ENCODE measurements at regions not wholly inside any gene's neighbourhood (a gene's known extent, or its start where the extent isn't known, plus 50 kb on each side); places are given as distances from the start of the nearest gene placed in this dataset.

- H3K4me3 Mint-ChIP-seq: no peak overlapping the region
Measured at GRCh38 chr5:96049398-96050272, 88.0 kb upstream of the ELL2 start.

GRCh38 chr5:96048763-96049162, 87.1 kb upstream of the ELL2 start:
- no peak for DNase-seq
- no peaks in the 10 kb centered on the region for H3K36me3 Mint-ChIP-seq (ENCODE audit: low read depth)
- H3K27ac Mint-ChIP-seq: no peak overlapping the region
- ATAC-seq: no peak
- H3K27me3 Mint-ChIP-seq: no peaks in the 10 kb centered on the region
- H3K4me3 Mint-ChIP-seq: no peak overlapping the region
- H3K4me1 Mint-ChIP-seq: no peaks in the 10 kb centered on the region
- no peaks in the 10 kb centered on the region for H3K9me3 ChIP-seq (ENCODE audit: control insufficient read depth, low read length, poor library complexity, severe bottlenecking)

More at GRCh38 chr5:96049398-96050272, 88.0 kb upstream of the ELL2 start:
- H3K27me3 Mint-ChIP-seq: peaks cover under 1% of the 10 kb centered on the region
- H3K9me3 ChIP-seq (ENCODE audit: control insufficient read depth, low read length, poor library complexity, severe bottlenecking): no peaks in the 10 kb centered on the region
- H3K36me3 Mint-ChIP-seq (ENCODE audit: low read depth): no peaks in the 10 kb centered on the region
- no peak overlapping the region for H3K27ac Mint-ChIP-seq
- no peaks in the 10 kb centered on the region for H3K4me1 Mint-ChIP-seq
- ATAC-seq (no peak), DNase-seq (no peak)

GRCh38 chr5:96045888-96046287, 84.2 kb upstream of the ELL2 start:
- Mint-ChIP-seq H3K36me3 (ENCODE audit: low read depth) (no peaks in the 10 kb centered on the region), H3K27me3 (no peaks in the 10 kb centered on the region), H3K4me1 (no peaks in the 10 kb centered on the region), H3K27ac (no peak overlapping the region), H3K4me3 (no peak overlapping the region)
- DNase-seq (no peak), ATAC-seq (no peak)
- no peaks in the 10 kb centered on the region for H3K9me3 ChIP-seq (ENCODE audit: control insufficient read depth, low read length, poor library complexity, severe bottlenecking)

- ATAC-seq: no peak
- H3K9me3 ChIP-seq (ENCODE audit: control insufficient read depth, low read length, poor library complexity, severe bottlenecking): no peaks in the 10 kb centered on the region
- H3K27ac Mint-ChIP-seq: no peak overlapping the region
- no peak for DNase-seq
- H3K36me3 Mint-ChIP-seq (ENCODE audit: low read depth): peaks cover 2% of the 10 kb centered on the region
- H3K27me3 Mint-ChIP-seq: no peaks in the 10 kb centered on the region
- no peak overlapping the region for H3K4me3 Mint-ChIP-seq
- no peaks in the 10 kb centered on the region for H3K4me1 Mint-ChIP-seq
Measured at GRCh38 chr5:96043446-96043845, 81.8 kb upstream of the ELL2 start.

GRCh38 chr5:96037128-96037527, 75.5 kb upstream of the ELL2 start:
- Mint-ChIP-seq H3K4me1 (no peaks in the 10 kb centered on the region), H3K27ac (no peak overlapping the region), H3K36me3 (ENCODE audit: low read depth) (peaks cover 2% of the 10 kb centered on the region), H3K27me3 (no peaks in the 10 kb centered on the region), H3K4me3 (no peak overlapping the region)
- ATAC-seq (no peak), DNase-seq (no peak)
- peaks cover 5% of the 10 kb centered on the region for H3K9me3 ChIP-seq (ENCODE audit: control insufficient read depth, low read length, poor library complexity, severe bottlenecking)

GRCh38 chr5:96036301-96036700, 74.7 kb upstream of the ELL2 start:
- Mint-ChIP-seq H3K27ac (no peak overlapping the region), H3K4me3 (no peak overlapping the region), H3K4me1 (no peaks in the 10 kb centered on the region), H3K27me3 (no peaks in the 10 kb centered on the region), H3K36me3 (ENCODE audit: low read depth) (peaks cover 2% of the 10 kb centered on the region)
- DNase-seq (no peak), ATAC-seq (no peak)
- peaks cover 5% of the 10 kb centered on the region for H3K9me3 ChIP-seq (ENCODE audit: control insufficient read depth, low read length, poor library complexity, severe bottlenecking)

- no peaks in the 10 kb centered on the region for H3K27me3 Mint-ChIP-seq
- no peak overlapping the region for H3K27ac Mint-ChIP-seq
- ATAC-seq (no peak), DNase-seq (no peak)
- no peaks in the 10 kb centered on the region for H3K4me1 Mint-ChIP-seq
- H3K4me3 Mint-ChIP-seq: no peak overlapping the region
- H3K9me3 ChIP-seq (ENCODE audit: control insufficient read depth, low read length, poor library complexity, severe bottlenecking): peaks cover 5% of the 10 kb centered on the region
- H3K36me3 Mint-ChIP-seq (ENCODE audit: low read depth): peaks cover 2% of the 10 kb centered on the region
Measured at GRCh38 chr5:96035796-96036195, 74.1 kb upstream of the ELL2 start.

- DNase-seq (no peak), ATAC-seq (no peak)
- no peaks in the 10 kb centered on the region for H3K27me3 Mint-ChIP-seq
- no peak overlapping the region for H3K27ac Mint-ChIP-seq
- H3K9me3 ChIP-seq (ENCODE audit: control insufficient read depth, low read length, poor library complexity, severe bottlenecking): peaks cover 5% of the 10 kb centered on the region
- H3K36me3 Mint-ChIP-seq (ENCODE audit: low read depth): no peaks in the 10 kb centered on the region
- no peak overlapping the region for H3K4me3 Mint-ChIP-seq
- H3K4me1 Mint-ChIP-seq: no peaks in the 10 kb centered on the region
Measured at GRCh38 chr5:96033116-96033515, 71.5 kb upstream of the ELL2 start.

- no peaks in the 10 kb centered on the region for H3K36me3 Mint-ChIP-seq (ENCODE audit: low read depth)
- ATAC-seq (no peak), DNase-seq (no peak)
- H3K27me3 Mint-ChIP-seq: no peaks in the 10 kb centered on the region
- H3K27ac Mint-ChIP-seq: no peak overlapping the region
- H3K4me1 Mint-ChIP-seq: no peaks in the 10 kb centered on the region
- no peak overlapping the region for H3K4me3 Mint-ChIP-seq
- no peaks in the 10 kb centered on the region for H3K9me3 ChIP-seq (ENCODE audit: control insufficient read depth, low read length, poor library complexity, severe bottlenecking)
Measured at GRCh38 chr5:96031811-96032261, 70.2 kb upstream of the ELL2 start.

- Mint-ChIP-seq H3K27ac (no peak overlapping the region), H3K36me3 (ENCODE audit: low read depth) (no peaks in the 10 kb centered on the region), H3K27me3 (no peaks in the 10 kb centered on the region), H3K4me1 (no peaks in the 10 kb centered on the region), H3K4me3 (no peak overlapping the region)
- no peaks in the 10 kb centered on the region for H3K9me3 ChIP-seq (ENCODE audit: control insufficient read depth, low read length, poor library complexity, severe bottlenecking)
- DNase-seq (no peak), ATAC-seq (no peak)
Measured at GRCh38 chr5:96031180-96031579, 69.5 kb upstream of the ELL2 start.

GRCh38 chr5:96026406-96027041, 64.9 kb upstream of the ELL2 start:
- Mint-ChIP-seq H3K36me3 (ENCODE audit: low read depth) (no peaks in the 10 kb centered on the region), H3K27ac (no peak overlapping the region), H3K4me3 (no peak overlapping the region), H3K4me1 (no peaks in the 10 kb centered on the region), H3K27me3 (peaks cover 14% of the 10 kb centered on the region)
- no peak for DNase-seq
- no peak for ATAC-seq
- H3K9me3 ChIP-seq (ENCODE audit: control insufficient read depth, low read length, poor library complexity, severe bottlenecking): no peaks in the 10 kb centered on the region

GRCh38 chr5:96024683-96025475, 63.2 kb upstream of the ELL2 start:
- Mint-ChIP-seq H3K27ac (no peak overlapping the region), H3K4me1 (no peaks in the 10 kb centered on the region), H3K4me3 (no peak overlapping the region), H3K36me3 (ENCODE audit: low read depth) (no peaks in the 10 kb centered on the region), H3K27me3 (peaks cover 14% of the 10 kb centered on the region)
- no peak for DNase-seq
- no peaks in the 10 kb centered on the region for H3K9me3 ChIP-seq (ENCODE audit: control insufficient read depth, low read length, poor library complexity, severe bottlenecking)
- ATAC-seq: no peak

GRCh38 chr5:96023518-96023917, 61.9 kb upstream of the ELL2 start:
- Mint-ChIP-seq H3K4me3 (no peak overlapping the region), H3K27me3 (peaks cover 14% of the 10 kb centered on the region), H3K4me1 (no peaks in the 10 kb centered on the region), H3K36me3 (ENCODE audit: low read depth) (no peaks in the 10 kb centered on the region), H3K27ac (no peak overlapping the region)
- DNase-seq: no peak
- no peak for ATAC-seq
- H3K9me3 ChIP-seq (ENCODE audit: control insufficient read depth, low read length, poor library complexity, severe bottlenecking): no peaks in the 10 kb centered on the region
